SK-N-SH treated with all-trans-retinoic acid at 6 μM for 48 hours (cell line): ENCODE measurements at regions not wholly inside any gene's neighbourhood (a gene's known extent, or its start where the extent isn't known, plus 50 kb on each side); places are given as distances from the start of the nearest gene placed in this dataset.

Experiments used
- ISL1 ChIP-seq: fragments of 250-450 bp; sonication (Bioruptor Pico); IDR thresholded peaks from 2 replicates; pipeline ENCODE4 v2.1.2; 2022; ENCODE audit warnings: mild to moderate bottlenecking, moderate library complexity
- RARB ChIP-seq: fragments of 250-450 bp; sonication (Bioruptor Pico); IDR thresholded peaks from 2 replicates; pipeline ENCODE4 v1.8.0; 2021; ENCODE audit warnings: mild to moderate bottlenecking, moderate library complexity
- ZC3H10 ChIP-seq: fragments of 250-450 bp; sonication (Bioruptor Pico); IDR thresholded peaks from 2 replicates; pipeline ENCODE4 v1.5.1; 2021; ENCODE audit warnings: mild to moderate bottlenecking, moderate library complexity
- ZFP3 ChIP-seq: fragments of 250-450 bp; sonication (Bioruptor Pico); IDR thresholded peaks from 2 replicates; pipeline ENCODE4 v1.5.0; 2020; ENCODE audit warnings: mild to moderate bottlenecking, moderate library complexity
- ZFP30 ChIP-seq: fragments of 450-650 bp; formaldehyde crosslinking; IDR thresholded peaks from 2 replicates; pipeline ENCODE4 v1.5.0; 2022; ENCODE audit warnings: mild to moderate bottlenecking, moderate library complexity
- ZNF8 ChIP-seq: fragments of 450-650 bp; formaldehyde crosslinking; IDR thresholded peaks from 2 replicates; pipeline ENCODE4 v1.5.0; 2020; ENCODE audit warnings: mild to moderate bottlenecking, moderate library complexity

DNA sequence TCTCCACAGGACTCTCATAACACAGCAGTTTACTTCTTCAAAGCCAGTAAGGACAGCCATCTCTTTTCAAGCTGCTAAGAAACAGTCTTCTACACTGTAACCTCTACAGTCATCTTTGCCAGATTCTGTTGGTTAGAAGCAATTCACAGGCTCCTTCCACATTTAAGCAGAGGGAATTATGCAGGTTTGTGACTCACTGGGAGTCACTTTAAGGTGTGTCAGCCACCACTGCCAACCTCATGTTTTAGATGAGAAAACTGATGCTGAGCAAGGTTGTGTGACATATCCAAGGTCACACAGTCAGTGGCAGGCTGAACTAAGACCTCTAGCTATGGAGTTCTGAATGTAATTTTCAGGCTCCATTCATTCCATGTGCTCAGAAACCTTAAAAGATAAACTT lies 143.5 kb downstream of the QDPR start:
- no peak for TF ChIP-seq ZC3H10 (CRISPR knock-in tag)
- TF ChIP-seq ZFP30 (CRISPR knock-in tag), result no peak
- no peak for TF ChIP-seq ZNF8 (CRISPR knock-in tag)
- no peak for TF ChIP-seq RARB (CRISPR knock-in tag)
- no peak for TF ChIP-seq ISL1 (CRISPR knock-in tag)
- no peak for TF ChIP-seq ZFP3
